ENCODE measurements at regions not wholly inside any gene's neighbourhood (a gene's known extent, or its start where the extent isn't known, plus 50 kb on each side); places are given as distances from the start of the nearest gene placed in this dataset.
"Not testable (repeated sequence)": the region's sequence is repeated elsewhere in the genome, so short reads cannot be mapped to it uniquely, and the experiment has no call there.

GRCh38 chr11:134961386-134961785 lies 549.3 kb upstream of the B3GAT1 start:
- TF ChIP-seq, protein P1, sequence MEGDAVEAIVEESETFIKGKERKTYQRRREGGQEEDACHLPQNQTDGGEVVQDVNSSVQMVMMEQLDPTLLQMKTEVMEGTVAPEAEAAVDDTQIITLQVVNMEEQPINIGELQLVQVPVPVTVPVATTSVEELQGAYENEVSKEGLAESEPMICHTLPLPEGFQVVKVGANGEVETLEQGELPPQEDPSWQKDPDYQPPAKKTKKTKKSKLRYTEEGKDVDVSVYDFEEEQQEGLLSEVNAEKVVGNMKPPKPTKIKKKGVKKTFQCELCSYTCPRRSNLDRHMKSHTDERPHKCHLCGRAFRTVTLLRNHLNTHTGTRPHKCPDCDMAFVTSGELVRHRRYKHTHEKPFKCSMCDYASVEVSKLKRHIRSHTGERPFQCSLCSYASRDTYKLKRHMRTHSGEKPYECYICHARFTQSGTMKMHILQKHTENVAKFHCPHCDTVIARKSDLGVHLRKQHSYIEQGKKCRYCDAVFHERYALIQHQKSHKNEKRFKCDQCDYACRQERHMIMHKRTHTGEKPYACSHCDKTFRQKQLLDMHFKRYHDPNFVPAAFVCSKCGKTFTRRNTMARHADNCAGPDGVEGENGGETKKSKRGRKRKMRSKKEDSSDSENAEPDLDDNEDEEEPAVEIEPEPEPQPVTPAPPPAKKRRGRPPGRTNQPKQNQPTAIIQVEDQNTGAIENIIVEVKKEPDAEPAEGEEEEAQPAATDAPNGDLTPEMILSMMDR (IDR thresholded peaks at IDR 0.05), result not testable (repeated sequence)
- TF ChIP-seq POLR2A, POLR2AphosphoS5 (IDR thresholded peaks at IDR 0.05): not testable (repeated sequence)

Data from prostate gland (tissue), 2 donors.